HG03159 (cell line): ENCODE measurements at regions not wholly inside any gene's neighbourhood (a gene's known extent, or its start where the extent isn't known, plus 50 kb on each side); places are given as distances from the start of the nearest gene placed in this dataset.
"Not testable (repeated sequence)": the region's sequence is repeated elsewhere in the genome, so short reads cannot be mapped to it uniquely, and the experiment has no call there.

ENCODE experiments used
- ATAC-seq: cut with Tn5 transposase; IDR thresholded peaks from one replicate; pipeline ENCODE4 v1.9.1; 2021; ENCODE audit warnings: mild to moderate bottlenecking, moderate library complexity; ENCODE audit not compliant: unreplicated experiment

DNA sequence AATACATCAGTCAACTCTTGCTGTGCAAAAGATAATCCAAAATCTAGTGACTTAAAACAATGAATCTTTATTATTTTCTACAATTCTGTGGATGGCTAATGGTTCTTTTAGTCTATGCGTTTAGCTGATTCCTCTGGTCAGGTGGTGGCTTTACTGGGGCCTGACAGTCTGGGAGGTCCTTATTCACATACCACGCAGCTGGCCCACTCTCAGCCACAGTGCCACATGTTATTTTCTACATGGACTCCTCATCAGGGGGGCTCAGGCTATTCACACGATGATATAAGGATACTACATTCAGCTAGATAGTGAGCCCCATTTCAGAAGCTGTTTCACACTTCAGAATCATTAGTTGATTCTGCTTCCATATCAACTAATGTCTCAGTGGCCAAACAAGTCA, 287.5 kb upstream of the MGAT4C start:
- ATAC-seq: no peak

DNA sequence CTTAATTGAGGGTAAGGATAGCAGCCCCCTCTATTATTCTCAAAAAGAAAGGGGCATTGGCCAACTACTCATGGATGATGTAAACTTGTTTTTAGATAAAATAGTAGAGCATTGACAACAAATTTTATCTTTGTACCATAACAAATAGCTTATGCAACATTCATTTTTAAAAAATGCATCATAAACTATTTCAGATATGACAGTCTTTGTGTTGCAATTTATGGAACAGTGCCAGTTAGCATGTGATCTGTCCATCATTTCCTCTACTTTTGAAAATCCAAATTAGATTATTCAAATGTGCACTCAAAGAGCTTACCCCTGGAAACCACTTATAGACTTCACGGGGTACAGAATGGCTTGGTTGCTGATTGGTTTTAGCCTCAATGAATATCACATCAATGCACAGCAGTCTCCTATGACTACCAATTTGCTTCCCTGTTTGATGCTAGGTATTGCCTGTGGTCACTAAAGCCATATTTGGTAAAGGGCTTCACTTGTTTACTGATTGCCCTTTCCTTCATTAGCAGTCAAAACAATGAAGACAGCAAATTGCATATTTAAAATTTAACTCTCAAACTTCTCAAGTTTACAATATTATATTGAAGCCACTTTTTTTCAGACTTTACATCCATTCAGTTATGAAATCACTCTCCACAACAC, 274.9 kb upstream of the MGAT4C start:
- no peak for ATAC-seq

DNA sequence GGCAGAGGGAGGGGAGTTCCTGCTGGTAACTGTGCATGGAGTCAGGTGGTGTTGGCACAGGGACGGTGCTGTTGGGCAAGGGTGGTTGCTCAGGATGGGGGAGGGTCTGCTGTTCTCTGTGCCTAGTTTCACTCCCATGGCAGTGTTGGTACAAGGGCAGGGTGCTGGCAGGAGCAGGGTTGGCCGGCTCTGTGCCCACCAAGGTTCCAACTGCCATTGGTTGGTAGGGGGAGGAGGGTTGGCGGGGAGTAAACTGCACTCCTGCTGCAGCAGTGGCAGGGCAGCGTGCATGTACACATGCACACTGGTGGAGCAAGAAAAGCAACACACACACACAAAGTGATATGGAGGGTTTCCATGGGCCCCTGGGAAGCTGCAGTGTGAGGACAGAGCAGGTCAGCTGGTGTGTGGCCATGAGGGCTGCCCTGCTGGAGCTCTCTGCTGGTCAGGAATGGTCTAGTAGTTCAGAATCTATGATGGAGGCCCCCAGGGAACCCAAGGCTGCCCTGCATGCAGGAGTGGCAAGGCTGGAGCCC, 269.9 kb upstream of the MGAT4C start:
- no peak for ATAC-seq

DNA sequence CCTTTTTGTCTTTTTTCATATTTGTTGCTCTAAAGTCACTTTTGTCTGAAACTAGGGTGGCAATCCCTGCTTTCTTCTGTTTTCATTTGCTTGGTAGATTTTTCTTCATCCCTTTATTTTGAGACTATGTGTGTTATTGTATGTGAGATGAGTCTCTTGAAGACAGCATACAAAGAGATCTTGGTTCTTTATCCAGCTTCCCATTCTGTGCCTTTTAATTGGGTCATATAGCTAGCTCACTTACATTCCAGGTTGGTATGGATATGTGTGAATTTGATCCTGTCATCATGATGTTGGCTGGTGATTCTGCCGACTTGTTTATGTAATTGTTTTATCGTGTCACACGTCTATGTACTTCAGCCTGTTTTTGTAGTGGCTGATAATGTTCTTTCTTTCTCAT, 267.7 kb upstream of the MGAT4C start:
- ATAC-seq: no peak

DNA sequence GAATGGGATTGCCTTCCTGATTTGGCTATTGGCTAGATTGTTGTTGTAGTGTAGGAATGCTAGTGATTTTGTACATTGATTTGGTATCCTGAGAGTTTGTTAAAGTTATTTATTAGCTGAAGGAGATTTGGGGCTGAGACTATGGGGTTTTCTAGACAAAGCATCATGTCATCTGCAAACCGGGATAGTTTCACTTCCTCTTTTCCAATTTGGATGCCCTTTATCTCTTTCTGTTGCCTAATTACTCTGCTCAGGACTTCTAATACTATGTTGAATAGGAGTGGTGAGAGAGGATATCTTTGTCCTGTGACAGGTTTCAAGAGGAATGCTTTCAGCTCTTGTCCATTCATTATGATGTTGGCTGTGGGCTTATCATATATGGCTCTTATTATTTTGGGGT, 265.7 kb upstream of the MGAT4C start:
- no peak for ATAC-seq

DNA sequence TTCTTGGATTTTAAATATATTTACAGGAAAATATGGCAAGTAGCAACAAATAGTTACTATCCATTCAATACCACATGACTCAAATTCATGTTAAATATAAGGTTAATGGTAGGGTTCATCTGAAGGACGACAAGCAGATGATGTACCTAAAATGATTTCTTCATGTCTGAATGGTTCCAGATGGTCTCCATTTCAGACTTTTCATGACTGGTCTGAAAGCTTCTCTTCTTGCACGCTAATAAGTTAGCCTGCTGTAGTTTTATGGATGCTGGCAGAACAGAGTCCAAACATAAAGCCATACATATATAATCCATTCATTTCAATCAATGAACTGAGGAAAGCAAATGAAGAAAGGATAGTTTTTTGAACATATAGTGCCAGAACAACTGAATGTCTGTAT, 257.0 kb upstream of the MGAT4C start:
- ATAC-seq: no peak

DNA sequence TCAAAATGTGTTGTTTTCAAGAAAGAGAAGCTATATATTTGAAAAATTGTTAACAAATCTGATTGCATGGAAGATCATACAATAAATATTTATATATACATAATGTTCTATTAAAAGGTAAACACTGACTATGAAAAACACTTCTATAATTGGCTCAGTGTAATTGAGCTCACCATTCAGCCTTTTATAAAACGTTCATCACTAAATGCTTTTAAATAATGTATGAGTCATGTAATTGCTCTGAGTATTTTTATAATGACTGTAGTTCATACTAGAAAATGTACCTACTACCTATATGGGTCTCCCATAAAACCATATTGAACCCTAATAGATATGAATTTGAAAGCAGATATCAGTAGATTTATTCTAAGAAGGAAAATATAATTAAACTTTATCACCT, 240.4 kb upstream of the MGAT4C start:
- ATAC-seq: no peak

DNA sequence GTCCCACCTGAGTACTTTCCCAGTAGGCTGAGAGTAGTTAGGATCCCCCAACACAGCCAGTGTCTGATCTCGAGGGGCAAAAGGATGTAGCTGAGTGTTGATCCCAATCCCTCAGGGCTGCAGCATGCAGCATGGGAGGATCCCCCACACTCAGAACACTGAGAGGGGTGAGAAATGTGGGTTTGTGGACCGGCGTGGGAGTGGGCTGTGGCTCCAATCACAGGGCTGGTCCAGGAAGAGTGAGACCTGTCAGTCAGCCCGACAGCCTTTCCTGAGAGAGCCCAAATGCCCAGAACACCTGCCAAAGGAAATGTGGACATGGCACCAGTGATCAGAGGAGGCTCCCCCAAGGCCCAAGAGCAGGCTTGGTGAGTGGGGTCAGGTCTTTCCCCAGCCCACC, 228.3 kb upstream of the MGAT4C start:
- no peak for ATAC-seq

DNA sequence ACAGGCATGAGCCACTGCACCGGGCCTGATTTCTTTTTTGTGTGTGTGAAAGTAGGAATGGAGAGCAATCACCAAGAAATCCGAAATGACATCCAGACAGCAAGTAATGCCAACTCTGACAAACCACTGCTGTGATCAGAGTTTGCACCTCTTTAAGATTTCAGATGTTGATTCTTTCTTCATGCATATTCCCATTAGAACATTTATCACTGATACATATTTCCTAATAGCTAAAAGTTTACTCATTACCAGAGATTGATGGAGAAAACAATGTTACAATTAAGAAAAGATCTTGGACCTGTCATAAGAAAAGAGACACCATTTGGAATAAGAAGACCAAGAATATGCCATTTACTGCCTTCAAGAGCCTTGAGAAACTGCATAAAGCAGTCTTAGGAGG, 217.0 kb upstream of the MGAT4C start:
- no peak for ATAC-seq

DNA sequence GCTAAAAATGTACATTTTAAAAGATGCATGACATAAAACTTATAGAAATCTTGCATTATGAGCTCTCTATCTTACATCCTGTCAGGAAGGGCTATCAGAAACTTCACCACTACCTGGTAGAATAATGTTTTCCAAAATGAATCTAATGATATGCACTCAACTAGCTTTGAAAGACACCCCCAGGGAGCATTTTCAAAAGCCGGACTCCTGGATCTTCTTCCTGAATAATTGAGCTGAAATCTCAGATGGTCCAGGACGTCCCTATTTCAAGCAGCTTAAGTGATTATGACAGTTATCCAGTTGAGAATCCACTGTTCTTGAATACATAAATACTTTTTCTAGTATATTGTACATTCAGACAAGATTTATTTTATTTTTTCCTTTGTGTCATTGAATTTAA, 200.6 kb upstream of the MGAT4C start:
- no peak for ATAC-seq

DNA sequence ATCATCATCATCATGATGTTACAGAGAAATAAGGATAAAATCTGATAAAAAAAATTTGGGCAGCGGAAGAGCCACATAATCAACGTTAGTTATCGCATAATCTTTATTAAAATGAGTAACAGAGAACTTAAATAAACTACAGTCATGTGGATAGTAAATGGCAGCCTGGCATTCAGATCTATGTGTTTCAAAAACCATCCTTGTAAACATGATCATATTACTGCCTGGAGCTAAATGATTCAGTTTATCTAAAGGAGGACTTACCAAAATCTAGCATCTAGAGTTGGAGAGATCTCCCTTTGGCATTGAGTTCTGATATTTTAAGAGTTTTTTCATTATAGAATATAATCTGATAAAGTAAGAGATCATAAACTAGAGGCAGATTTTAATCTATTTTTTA, 200.1 kb upstream of the MGAT4C start:
- no peak for ATAC-seq

DNA sequence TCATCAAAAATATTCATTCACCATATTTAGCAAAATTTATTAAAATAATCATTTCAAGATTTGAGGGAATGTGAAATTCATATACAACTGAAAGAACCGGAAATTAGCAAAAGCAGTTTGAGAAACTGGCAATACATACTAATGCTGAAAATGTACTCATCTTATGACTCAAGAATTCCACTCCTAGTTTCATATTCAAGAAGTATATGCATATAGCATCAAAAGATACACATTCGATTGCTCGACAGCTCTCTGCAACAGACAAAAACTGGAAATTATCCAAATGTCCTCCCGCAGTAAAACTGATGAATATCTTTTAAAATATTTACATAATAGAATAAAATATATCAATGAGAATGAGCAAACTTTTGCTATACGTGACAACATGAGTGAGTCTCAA, 189.2 kb upstream of the MGAT4C start:
- ATAC-seq: no peak

DNA sequence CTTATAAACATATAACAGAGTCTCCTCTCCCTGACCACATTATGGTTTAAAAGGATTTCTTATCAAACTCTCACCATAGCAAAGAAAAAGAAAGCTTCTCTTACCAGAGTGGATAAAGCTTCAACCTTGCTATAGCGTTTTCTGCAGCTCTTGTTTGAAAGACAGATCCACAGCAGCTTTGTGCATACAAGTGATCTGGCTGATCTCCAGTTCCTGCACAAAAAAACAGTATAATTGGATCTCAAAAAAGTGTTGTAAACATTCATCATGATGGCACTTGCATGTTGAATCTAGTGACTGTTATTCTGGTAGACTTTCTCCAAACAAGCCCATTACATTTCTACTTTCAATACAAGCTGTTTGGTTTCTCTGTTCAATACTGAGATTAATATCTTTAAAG, 178.9 kb upstream of the MGAT4C start:
- no peak for ATAC-seq

DNA sequence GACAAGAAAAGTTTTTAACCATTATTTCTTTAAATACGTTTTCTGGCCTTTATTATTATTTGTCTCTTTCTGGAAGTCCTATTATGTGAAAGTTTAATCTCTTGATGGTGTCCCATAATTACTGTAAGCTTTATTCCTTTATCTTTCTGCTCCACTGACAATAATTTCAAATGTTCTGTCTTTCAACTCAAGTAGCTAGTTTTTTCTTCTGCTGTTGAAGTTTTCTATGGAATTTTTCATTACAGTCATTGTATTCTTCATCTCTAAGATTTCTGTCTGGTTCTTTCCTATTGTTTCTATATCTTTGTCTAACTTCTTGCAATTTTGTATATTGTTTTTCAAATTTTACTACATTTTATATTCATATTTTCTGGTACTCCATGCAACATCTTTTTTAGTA, 173.6 kb upstream of the MGAT4C start:
- no peak for ATAC-seq

DNA sequence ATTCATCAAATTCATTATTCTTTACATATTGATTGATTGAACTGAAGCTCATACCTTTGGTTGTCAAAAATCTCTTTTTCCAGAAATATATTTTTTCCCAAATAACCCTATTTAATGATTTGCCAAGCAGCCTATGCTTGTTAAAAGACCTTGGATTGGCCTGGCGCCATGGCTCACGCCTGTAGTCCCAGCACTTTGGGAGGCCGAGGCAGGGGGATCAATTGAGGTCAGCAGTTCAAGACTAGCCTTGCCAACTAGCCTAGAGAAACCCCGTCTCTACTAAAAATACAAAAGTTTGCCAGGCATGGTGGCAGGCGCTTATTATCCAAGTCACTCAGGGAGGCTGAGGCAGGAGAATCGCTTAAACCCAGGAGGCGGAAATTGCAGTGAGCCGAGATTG, 165.1 kb upstream of the MGAT4C start:
- no peak for ATAC-seq

DNA sequence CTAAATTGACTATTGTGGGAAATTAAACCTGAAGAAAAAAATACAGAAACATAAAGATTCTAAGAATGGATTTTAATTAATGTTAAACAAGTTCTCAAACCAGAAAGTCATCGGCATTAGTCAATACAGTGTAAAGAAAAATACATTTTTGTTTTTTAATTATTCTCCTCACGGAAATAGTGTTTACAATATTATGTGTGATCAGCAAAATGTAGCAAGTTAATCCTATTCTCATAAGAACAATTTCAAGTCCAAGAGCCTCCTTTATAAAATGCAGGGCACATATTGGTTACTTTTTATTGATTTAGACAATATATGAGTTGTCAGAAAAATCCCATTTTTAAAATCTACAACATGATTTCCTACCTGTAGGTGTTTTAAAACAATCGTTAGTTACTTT, 158.0 kb upstream of the MGAT4C start:
- no peak for ATAC-seq

DNA sequence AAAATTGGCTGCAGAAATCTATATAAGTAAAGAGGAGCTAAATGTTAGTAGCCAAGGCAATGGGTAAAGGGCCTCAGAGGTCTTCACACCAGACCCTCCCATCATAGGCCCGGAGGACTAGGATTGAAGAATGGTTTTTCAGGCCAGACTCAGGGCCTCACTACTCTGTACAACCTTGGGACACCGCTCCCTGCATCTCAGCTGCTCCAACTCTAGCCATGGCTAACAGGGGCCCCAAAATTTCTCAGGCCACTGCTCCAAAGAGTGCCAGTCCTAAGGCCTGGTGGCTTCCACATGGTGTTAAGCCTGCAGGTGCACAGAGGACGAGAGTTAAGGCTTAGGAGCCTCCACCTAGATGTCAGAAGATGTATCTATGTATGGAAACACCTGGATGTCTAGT, 155.5 kb upstream of the MGAT4C start:
- ATAC-seq: no peak

DNA sequence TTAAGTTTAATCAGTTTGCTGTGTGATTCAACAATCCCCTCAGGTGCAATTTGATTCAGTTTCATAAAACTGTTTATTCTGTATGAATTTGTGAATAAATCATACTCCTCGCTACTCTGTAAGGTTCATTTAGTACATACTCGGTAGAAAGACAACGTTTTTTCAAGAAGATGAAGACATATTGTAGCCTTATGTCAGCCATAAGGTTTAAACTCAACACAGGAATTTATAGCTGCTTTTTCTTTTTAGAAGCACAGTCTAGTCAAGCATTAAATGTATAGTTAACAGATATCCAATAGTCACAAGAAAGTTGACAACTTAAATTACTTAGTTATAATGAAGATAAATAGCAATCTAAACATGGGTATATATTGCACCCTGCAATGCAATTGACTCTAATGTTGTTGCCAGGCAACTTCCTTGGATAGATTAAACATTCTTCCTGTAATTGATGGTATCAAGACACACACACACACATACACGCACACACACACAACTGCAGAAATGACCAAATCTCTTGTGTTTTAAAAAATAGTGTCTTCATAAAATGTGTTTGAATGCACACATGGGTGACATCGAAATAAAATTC, 151.5 kb upstream of the MGAT4C start:
- ATAC-seq: no peak

DNA sequence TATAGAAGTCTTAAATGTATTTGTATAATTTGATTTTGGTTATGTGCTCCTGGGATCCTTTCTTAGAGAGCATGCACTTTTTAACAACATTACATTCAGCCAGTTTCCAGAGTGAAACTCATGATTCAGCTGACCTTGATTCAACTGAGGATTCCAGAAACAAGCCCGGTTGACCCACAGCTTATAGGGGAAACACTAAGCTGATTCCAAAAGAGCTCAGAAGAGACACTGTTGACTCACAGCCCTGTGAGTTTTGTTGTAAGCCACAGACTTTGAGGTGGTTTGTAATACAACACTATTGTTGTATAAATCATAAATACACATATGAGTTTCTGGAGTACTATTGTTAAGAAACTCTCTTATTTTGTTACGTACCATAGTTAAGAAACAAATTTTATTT, 133.8 kb upstream of the MGAT4C start:
- no peak for ATAC-seq

DNA sequence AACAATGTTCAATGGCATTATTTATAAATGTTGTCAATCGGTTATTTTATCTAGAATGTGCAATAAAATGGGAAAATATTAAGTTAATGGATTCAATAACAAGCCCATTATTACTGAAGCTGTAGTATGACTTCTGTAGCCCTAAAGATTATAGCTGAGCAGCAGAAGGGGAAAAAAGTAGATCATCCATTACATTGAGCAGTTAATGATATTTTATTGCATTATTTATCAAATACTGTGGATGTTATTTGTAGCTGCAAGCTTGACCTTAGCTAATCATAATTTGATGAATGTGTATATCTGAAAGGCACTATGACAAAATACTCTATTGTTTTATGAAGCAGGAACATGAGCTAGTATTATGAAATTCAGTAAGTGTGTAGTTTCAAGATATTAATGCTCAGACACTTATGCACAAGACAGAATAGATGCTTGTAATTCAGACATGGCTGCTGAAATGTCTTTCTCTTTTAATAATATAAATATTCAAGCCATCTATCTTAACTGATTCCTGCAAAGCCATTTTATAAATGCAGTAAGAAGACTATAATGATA, 131.5 kb upstream of the MGAT4C start:
- no peak for ATAC-seq

DNA sequence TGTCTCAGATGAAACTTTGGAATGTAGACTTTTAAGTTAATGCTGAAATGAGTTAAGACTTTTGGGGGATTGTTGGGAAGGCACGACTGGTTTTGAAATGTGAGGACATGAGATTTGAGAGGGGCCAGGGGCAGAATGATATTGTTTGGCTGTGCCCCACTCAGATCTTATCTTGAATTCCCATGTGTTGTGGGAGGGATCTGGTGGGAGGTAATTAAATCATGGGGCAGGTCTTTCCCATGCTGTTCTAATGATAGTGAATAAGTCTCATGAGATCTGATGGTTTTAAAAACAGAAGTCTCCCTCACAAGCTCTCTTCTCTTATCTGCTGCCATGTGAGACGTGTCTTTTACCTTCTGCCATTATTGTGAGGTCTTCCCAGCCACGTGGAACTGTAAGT, 127.6 kb upstream of the MGAT4C start:
- not testable (repeated sequence) for ATAC-seq

DNA sequence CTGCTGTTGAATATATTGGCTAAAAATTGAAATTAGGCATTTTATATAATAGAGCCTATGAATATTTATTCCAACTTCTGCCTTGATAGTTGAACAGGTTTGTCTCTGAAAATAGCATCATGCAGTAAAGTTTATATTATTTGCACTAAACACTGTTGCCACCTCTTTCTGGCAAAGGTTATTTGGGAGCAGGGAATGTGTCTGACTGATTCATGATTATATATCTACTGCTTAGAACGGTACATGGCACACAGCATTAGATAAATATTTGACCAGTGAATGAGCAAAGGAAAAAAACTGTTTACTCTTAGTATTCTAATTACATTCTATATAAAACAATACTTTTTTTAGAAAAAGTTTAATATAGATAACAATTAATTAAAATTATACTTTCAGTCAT, 123.1 kb upstream of the MGAT4C start:
- no peak for ATAC-seq

DNA sequence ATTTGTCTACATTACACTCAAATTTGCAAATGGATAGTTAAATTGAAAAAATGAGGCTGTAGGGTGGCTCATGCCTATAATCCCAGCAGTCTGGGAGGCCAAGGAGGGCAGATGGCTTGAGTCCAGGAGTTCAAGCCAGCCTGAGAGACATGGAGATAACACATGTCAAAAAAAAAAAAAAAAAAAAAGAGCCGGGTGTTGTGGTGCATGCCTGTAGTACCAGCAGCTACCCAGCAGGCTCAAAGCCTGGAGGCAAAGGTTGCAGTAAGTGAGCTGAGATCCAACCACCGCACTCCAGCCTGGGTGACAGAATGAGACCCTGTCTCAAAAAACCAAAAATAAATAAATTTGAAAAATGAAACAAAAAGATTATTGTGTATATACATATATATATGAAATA, 119.9 kb upstream of the MGAT4C start:
- no peak for ATAC-seq
